Activated B cell treated with CpG ODN at 0.5 μM for 24 hours (primary cell): ENCODE measurements at regions not wholly inside any gene's neighbourhood (a gene's known extent, or its start where the extent isn't known, plus 50 kb on each side); places are given as distances from the start of the nearest gene placed in this dataset.

ENCODE experiments used
- ATAC-seq: fragments of 200-7000 bp; cut with Tn5 transposase; one replicate; pipeline ENCODE4 v1.10.0; 2021; ENCODE audit warnings: low read depth, mild to moderate bottlenecking, moderate library complexity
- CTCF ChIA-PET: fragments of 350-600 bp; sonication (Branson Sonifier 250); formaldehyde crosslinking; loops from one replicate; lab custom pipeline; 2021; ENCODE audit warnings: antibody characterized with exemption; lab: Charles Lee
- POLR2A ChIA-PET: fragments of 350-600 bp; sonication (Branson Sonifier 250); formaldehyde crosslinking; loops from one replicate; lab custom pipeline; 2021; ENCODE audit warnings: antibody characterized with exemption; lab: Charles Lee
- DNase-seq: peaks from one replicate; pipeline ENCODE4 v3.0.0; 2022
- H3K27ac Mint-ChIP-seq: one replicate; pipeline ENCODE4 v1.8.0; 2020; ENCODE audit warnings: mixed read lengths
- H3K27me3 Mint-ChIP-seq: one replicate; pipeline ENCODE4 v1.8.0; 2021; ENCODE audit warnings: mixed read lengths
- H3K36me3 Mint-ChIP-seq: one replicate; pipeline ENCODE4 v1.8.0; 2021; ENCODE audit warnings: low read depth, mixed read lengths
- H3K4me1 Mint-ChIP-seq: one replicate; pipeline ENCODE4 v1.8.0; 2021; ENCODE audit warnings: mixed read lengths
- H3K4me3 Mint-ChIP-seq: one replicate; pipeline ENCODE4 v1.8.0; 2020; ENCODE audit warnings: mild to moderate bottlenecking, mixed read lengths
- H3K9me3 Mint-ChIP-seq: one replicate; pipeline ENCODE4 v1.8.0; 2020; ENCODE audit warnings: mixed read lengths
- intact Hi-C: fragments of 100-400 bp; cut with micrococcal nuclease; formaldehyde crosslinking; loops from one replicate; pipeline ENCODE4 v1.15.1; 2024
- TF ChIP-seq, protein P1 (sequence below): fragments of 200-600 bp; IDR thresholded peaks from one replicate; pipeline ENCODE4 v1.8.0; 2022; ENCODE audit warnings: antibody characterized with exemption, mild to moderate bottlenecking

- DNase-seq (no peak), ATAC-seq (no peak)
- Mint-ChIP-seq H3K27me3 (no peaks in the 10 kb centered on the region), H3K4me1 (peaks cover 77% of the 10 kb centered on the region), H3K4me3 (no peak overlapping the region), H3K27ac (peak overlapping the region; percentile 27), H3K36me3 (no peaks in the 10 kb centered on the region), H3K9me3 (peaks cover 5% of the 10 kb centered on the region)
- ChIA-PET CTCF (interaction anchor here (0.9 to 1.6 kb wide), 2 partner anchors 10 to 13 kb away, joined by 3 to 4 read pairs; no protein-coding TSS in a partner anchor), POLR2A (interaction anchor here (1.7 to 2.3 kb wide), 2 partner anchors 13 to 116 kb away, joined by 3 to 7 read pairs; partner anchors contain the start of gene MAP1LC3B2)
- TF ChIP-seq, protein P1, sequence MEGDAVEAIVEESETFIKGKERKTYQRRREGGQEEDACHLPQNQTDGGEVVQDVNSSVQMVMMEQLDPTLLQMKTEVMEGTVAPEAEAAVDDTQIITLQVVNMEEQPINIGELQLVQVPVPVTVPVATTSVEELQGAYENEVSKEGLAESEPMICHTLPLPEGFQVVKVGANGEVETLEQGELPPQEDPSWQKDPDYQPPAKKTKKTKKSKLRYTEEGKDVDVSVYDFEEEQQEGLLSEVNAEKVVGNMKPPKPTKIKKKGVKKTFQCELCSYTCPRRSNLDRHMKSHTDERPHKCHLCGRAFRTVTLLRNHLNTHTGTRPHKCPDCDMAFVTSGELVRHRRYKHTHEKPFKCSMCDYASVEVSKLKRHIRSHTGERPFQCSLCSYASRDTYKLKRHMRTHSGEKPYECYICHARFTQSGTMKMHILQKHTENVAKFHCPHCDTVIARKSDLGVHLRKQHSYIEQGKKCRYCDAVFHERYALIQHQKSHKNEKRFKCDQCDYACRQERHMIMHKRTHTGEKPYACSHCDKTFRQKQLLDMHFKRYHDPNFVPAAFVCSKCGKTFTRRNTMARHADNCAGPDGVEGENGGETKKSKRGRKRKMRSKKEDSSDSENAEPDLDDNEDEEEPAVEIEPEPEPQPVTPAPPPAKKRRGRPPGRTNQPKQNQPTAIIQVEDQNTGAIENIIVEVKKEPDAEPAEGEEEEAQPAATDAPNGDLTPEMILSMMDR: no peak
- intact Hi-C loops: loop anchor here (5.0 kb wide), 2 partner anchors 82 to 137 kb away; no protein-coding TSS in a partner anchor
Measured at GRCh38 chr12:116674643-116675183, 63.2 kb downstream of the SPRING1 start.

GRCh38 chr12:116673681-116674111, 64.2 kb downstream of the SPRING1 start:
- CTCF ChIA-PET: interaction anchor here (0.9 to 1.3 kb wide), 2 partner anchors 14 to 27 kb away, joined by 3 to 4 read pairs; no protein-coding TSS in a partner anchor
- H3K9me3 Mint-ChIP-seq: peaks cover 5% of the 10 kb centered on the region
- intact Hi-C loops: no loop called here
- TF ChIP-seq, protein P1: no peak
- POLR2A ChIA-PET: interaction anchor here (0.6 to 2.3 kb wide), 3 partner anchors 14 to 397 kb away, joined by 3 to 7 read pairs (median 7); partner anchors contain the start of gene MAP1LC3B2
- ATAC-seq: no peak
- no peaks in the 10 kb centered on the region for H3K36me3 Mint-ChIP-seq
- peaks cover 70% of the 10 kb centered on the region for H3K4me1 Mint-ChIP-seq
- DNase-seq: no peak
- no peak overlapping the region for H3K27ac Mint-ChIP-seq
- peak overlapping the region; percentile 13 for H3K4me3 Mint-ChIP-seq
- no peaks in the 10 kb centered on the region for H3K27me3 Mint-ChIP-seq

DNA sequence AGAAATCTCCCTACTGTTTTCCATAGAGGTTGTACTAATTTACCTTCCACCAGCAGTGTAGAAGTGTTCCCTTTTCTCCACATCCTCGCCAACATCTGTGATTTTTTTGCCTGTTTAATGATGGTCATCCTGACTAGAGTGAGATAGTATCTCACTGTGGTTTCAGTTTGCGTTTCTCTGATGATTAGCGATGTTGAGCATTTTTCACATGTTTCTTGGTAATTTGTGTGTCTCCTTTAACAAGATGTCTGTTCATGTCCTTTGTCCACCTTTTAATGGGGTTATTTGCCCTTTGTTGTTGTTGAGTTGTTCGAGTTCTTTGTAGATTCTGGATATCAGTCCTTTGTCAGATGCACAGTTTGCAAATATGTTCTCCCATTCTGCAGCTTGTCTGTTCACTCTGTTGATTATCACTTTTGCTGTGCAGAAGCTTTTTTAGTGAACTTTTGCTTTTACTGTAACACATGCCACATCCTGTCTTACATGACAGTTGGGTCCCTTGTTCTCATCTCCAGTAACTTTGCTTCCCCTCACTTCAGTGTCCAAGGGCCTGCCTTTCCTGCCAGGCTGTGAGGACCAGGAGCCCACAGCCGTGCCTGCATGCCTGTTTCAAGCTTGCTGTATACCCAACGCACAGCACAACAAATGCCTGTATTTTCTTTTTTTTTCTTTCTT, 64.9 kb downstream of the SPRING1 start:
- ATAC-seq: no peak
- POLR2A ChIA-PET: interaction anchor here (0.6 to 2.3 kb wide), 3 partner anchors 114 to 695 kb away, joined by 4 to 9 read pairs (median 7); partner anchors contain the start of gene MAP1LC3B2
- Mint-ChIP-seq H3K9me3 (peaks cover 5% of the 10 kb centered on the region), H3K4me3 (peak overlapping the region; percentile 69), H3K4me1 (peaks cover 65% of the 10 kb centered on the region), H3K36me3 (no peaks in the 10 kb centered on the region), H3K27me3 (no peaks in the 10 kb centered on the region), H3K27ac (peak overlapping the region; percentile 41)
- intact Hi-C loops: no loop called here
- no peak for DNase-seq
- CTCF ChIA-PET: interaction anchor here (1.3 kb wide), 1 partner anchor 28 kb away, joined by 3 read pairs; no protein-coding TSS in a partner anchor
- TF ChIP-seq, protein P1: no peak

GRCh38 chr12:116672010-116672409, 65.9 kb downstream of the SPRING1 start:
- ATAC-seq (no peak), DNase-seq (no peak)
- H3K27ac Mint-ChIP-seq: no peak overlapping the region
- CTCF ChIA-PET: no interaction called here
- H3K9me3 Mint-ChIP-seq: peaks cover 5% of the 10 kb centered on the region
- H3K4me1 Mint-ChIP-seq: peaks cover 55% of the 10 kb centered on the region
- H3K27me3 Mint-ChIP-seq: no peaks in the 10 kb centered on the region
- POLR2A ChIA-PET: interaction anchor here (0.6 kb wide), 1 partner anchor 516 kb away, joined by 9 read pairs; no protein-coding TSS in a partner anchor
- TF ChIP-seq, protein P1: no peak
- intact Hi-C loops: no loop called here
- H3K4me3 Mint-ChIP-seq: no peak overlapping the region
- H3K36me3 Mint-ChIP-seq: no peaks in the 10 kb centered on the region

DNA sequence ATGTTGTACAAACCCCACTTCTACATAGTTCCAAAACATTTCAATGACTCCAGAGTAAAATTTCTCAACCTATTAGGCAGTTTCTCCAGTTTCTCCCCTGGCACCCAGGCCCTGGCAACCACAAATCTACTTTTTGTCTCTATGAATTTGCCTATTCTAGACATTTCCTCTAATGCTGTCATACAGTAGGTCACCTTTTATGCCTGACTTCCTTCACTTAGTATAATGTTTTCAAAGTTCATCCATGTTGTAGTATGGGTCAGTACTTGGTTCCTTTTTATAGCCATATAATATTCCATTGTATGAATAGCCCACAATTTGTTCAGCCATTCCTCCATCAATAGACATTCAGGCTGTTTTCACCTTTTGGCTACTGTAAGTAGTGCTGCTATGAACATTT, 67.0 kb downstream of the SPRING1 start:
- TF ChIP-seq, protein P1: no peak
- POLR2A ChIA-PET: no interaction called here
- CTCF ChIA-PET: interaction anchor here (1.0 kb wide), 1 partner anchor 8 kb away, joined by 3 read pairs; no protein-coding TSS in a partner anchor
- Mint-ChIP-seq H3K4me1 (peaks cover 45% of the 10 kb centered on the region), H3K9me3 (peaks cover 5% of the 10 kb centered on the region), H3K36me3 (no peaks in the 10 kb centered on the region), H3K27me3 (no peaks in the 10 kb centered on the region), H3K4me3 (no peak overlapping the region), H3K27ac (no peak overlapping the region)
- ATAC-seq: peak; percentile 22
- DNase-seq: no peak
- intact Hi-C loops: no loop called here
